Astrocyte (in vitro differentiated cells and primary cell): ENCODE measurements at regions not wholly inside any gene's neighbourhood (a gene's known extent, or its start where the extent isn't known, plus 50 kb on each side); places are given as distances from the start of the nearest gene placed in this dataset.
"Not testable (repeated sequence)": the region's sequence is repeated elsewhere in the genome, so short reads cannot be mapped to it uniquely, and the experiment has no call there.

ENCODE experiments used
- CTCF ChIP-seq: IDR thresholded peaks from 2 replicates; pipeline ENCODE4 v1.5.1; 2011; ENCODE audit warnings: low read depth, mild to moderate bottlenecking, inconsistent platforms, low read length, moderate library complexity; ENCODE audit not compliant: insufficient read depth
- EZH2 ChIP-seq: IDR thresholded peaks from 2 replicates; pipeline ENCODE4 v1.6.1; 2012; ENCODE audit warnings: mild to moderate bottlenecking, low read length, inconsistent platforms; ENCODE audit not compliant: insufficient read depth

- TF ChIP-seq CTCF, EZH2: not testable (repeated sequence)
These were observed 438.0 kb downstream of the RPIA start for GRCh38 chr2:89129440-89129839.
